ENCODE measurements at regions not wholly inside any gene's neighbourhood (a gene's known extent, or its start where the extent isn't known, plus 50 kb on each side); places are given as distances from the start of the nearest gene placed in this dataset.

- DNase-seq (ENCODE audit: low read depth, low spot score), result no peak
- CTCF ChIA-PET, result no interaction called here
- no peaks in the 10 kb centered on the region for H3K27me3 ChIP-seq (ENCODE audit: control insufficient read depth, insufficient read depth, low read length)
- POLR2A ChIA-PET, result no interaction called here
- peaks cover 28% of the 10 kb centered on the region for H3K9me3 ChIP-seq (ENCODE audit: control insufficient read depth, insufficient read depth, low read length)
- no peak overlapping the region for H3K27ac ChIP-seq (ENCODE audit: low read depth, low read length)
- H3K4me3 ChIP-seq (ENCODE audit: low read depth, low read length), result no peak overlapping the region
- TF ChIP-seq CTCF (IDR thresholded peaks at IDR 0.05; ENCODE audit: low read depth, low read length), result no peak
Observed at GRCh38 chr20:22274330-22274729, 310.0 kb downstream of the FOXA2 start.

GRCh38 chr20:22268675-22269074 lies 315.7 kb downstream of the FOXA2 start:
- POLR2A ChIA-PET, result no interaction called here
- H3K4me3 ChIP-seq (ENCODE audit: low read depth, low read length), result no peak overlapping the region
- TF ChIP-seq CTCF (IDR thresholded peaks at IDR 0.05; ENCODE audit: low read depth, low read length), result no peak
- H3K9me3 ChIP-seq (ENCODE audit: control insufficient read depth, insufficient read depth, low read length), result peaks cover 28% of the 10 kb centered on the region
- CTCF ChIA-PET, result no interaction called here
- no peaks in the 10 kb centered on the region for H3K27me3 ChIP-seq (ENCODE audit: control insufficient read depth, insufficient read depth, low read length)
- H3K27ac ChIP-seq (ENCODE audit: low read depth, low read length), result no peak overlapping the region
- DNase-seq (ENCODE audit: low read depth, low spot score), result no peak

DNA sequence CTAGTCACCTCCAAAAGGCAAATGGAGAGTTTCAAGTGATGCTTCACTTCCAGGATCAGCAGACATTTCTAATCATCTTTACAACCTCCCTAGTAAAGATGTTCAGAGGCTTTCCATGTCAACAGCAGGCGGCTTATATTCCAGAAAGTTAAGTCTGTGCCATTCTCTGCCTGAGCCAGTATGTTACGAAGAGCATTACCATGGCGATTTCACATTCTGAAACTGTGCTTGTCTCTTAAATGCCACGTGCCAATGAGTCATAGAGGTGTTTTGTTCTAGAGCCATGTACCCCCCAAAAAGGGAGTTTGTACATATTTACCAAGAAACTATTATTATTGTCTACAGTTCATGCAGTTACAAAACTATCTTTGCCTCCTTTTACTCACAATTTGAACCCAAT lies 319.5 kb downstream of the FOXA2 start:
- TF ChIP-seq CTCF (IDR thresholded peaks at IDR 0.05; ENCODE audit: low read depth, low read length), result no peak
- ChIA-PET CTCF (no interaction called here), POLR2A (no interaction called here)
- no peak overlapping the region for H3K4me3 ChIP-seq (ENCODE audit: low read depth, low read length)
- H3K9me3 ChIP-seq (ENCODE audit: control insufficient read depth, insufficient read depth, low read length), result peaks cover 27% of the 10 kb centered on the region
- H3K27ac ChIP-seq (ENCODE audit: low read depth, low read length), result no peak overlapping the region
- no peaks in the 10 kb centered on the region for H3K27me3 ChIP-seq (ENCODE audit: control insufficient read depth, insufficient read depth, low read length)
- DNase-seq (ENCODE audit: low read depth, low spot score), result no peak

DNA sequence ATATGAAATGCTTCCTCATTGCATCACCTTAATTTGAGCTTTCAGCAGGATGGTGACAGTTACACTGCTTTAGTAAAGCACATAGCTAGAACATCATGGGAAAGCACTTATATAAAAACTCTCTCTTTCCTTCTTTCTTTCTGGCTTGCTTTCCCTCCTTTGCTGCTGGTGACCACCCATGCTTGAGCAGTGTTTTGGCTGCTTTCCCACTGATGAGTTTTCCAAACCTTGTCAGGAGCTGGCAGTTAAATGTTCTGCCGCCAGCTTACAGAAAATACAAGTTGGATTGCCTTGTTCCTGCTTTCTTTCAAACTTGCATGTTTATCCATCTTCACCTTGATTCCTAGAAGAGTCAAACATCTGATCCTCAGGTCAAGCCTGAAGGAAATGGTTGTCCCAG lies 323.9 kb downstream of the FOXA2 start:
- Histone ChIP-seq H3K27ac (ENCODE audit: low read depth, low read length) (no peak overlapping the region), H3K27me3 (ENCODE audit: control insufficient read depth, insufficient read depth, low read length) (no peaks in the 10 kb centered on the region), H3K4me3 (ENCODE audit: low read depth, low read length) (no peak overlapping the region), H3K9me3 (ENCODE audit: control insufficient read depth, insufficient read depth, low read length) (peaks cover 14% of the 10 kb centered on the region)
- no peak for TF ChIP-seq CTCF (IDR thresholded peaks at IDR 0.05; ENCODE audit: low read depth, low read length)
- POLR2A ChIA-PET, result no interaction called here
- no peak for DNase-seq (ENCODE audit: low read depth, low spot score)
- CTCF ChIA-PET, result interaction anchor here (0.6 kb wide), 1 partner anchor 52 kb away, joined by 8 read pairs; no protein-coding TSS in a partner anchor

DNA sequence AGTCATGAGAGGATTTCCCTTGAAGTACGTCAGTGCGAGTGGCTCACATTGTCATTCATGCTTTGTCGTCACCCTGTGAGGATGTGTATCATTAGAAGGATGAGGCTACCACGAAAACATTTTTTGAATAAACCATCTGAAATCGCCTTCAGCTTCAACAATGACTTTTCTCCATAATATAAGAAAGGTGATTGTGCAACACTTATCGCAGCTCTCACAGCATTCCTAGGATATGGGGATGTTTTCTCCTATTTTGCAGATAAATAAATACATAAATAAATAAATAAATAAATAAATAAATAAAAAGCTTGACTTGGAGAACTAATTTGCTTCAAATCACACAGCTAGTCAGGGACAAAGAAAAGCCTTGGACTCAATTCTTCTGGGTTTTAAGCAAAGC lies 326.5 kb downstream of the FOXA2 start:
- no peaks in the 10 kb centered on the region for H3K27me3 ChIP-seq (ENCODE audit: control insufficient read depth, insufficient read depth, low read length)
- CTCF ChIA-PET, result no interaction called here
- no peak for DNase-seq (ENCODE audit: low read depth, low spot score)
- no peak for TF ChIP-seq CTCF (IDR thresholded peaks at IDR 0.05; ENCODE audit: low read depth, low read length)
- H3K9me3 ChIP-seq (ENCODE audit: control insufficient read depth, insufficient read depth, low read length), result peaks cover 14% of the 10 kb centered on the region
- POLR2A ChIA-PET, result no interaction called here
- H3K4me3 ChIP-seq (ENCODE audit: low read depth, low read length), result no peak overlapping the region
- no peak overlapping the region for H3K27ac ChIP-seq (ENCODE audit: low read depth, low read length)
